Ectodermal cell (in vitro differentiated cells): ENCODE measurements at regions not wholly inside any gene's neighbourhood (a gene's known extent, or its start where the extent isn't known, plus 50 kb on each side); places are given as distances from the start of the nearest gene placed in this dataset.
A peak's percentile ranks its signal among the peaks of the same experiment; 100 is the strongest.
"Not testable (repeated sequence)": the region's sequence is repeated elsewhere in the genome, so short reads cannot be mapped to it uniquely, and the experiment has no call there.

Experiments
- H3K27ac ChIP-seq: 2 replicates; pipeline ENCODE4 v1.7.0; 2013; ENCODE audit warnings: mild to moderate bottlenecking, low read depth, low read length; ENCODE audit not compliant: insufficient read depth, poor library complexity, severe bottlenecking
- H3K27me3 ChIP-seq: 2 replicates; pipeline ENCODE4 v1.7.0; 2013; ENCODE audit warnings: mild to moderate bottlenecking, low read length; ENCODE audit not compliant: insufficient read depth, control insufficient read depth, poor library complexity, severe bottlenecking
- H3K36me3 ChIP-seq: one replicate; pipeline ENCODE4 v1.7.0; 2013; ENCODE audit warnings: low read length; ENCODE audit not compliant: control insufficient read depth, insufficient read depth
- H3K4me1 ChIP-seq: one replicate; pipeline ENCODE4 v1.7.0; 2013; ENCODE audit warnings: low read length; ENCODE audit not compliant: control insufficient read depth, insufficient read depth
- H3K4me3 ChIP-seq: 2 replicates; pipeline ENCODE4 v1.7.0; 2013; ENCODE audit warnings: low read depth, low read length, control low read depth; ENCODE audit not compliant: insufficient read depth
- H3K9me3 ChIP-seq: 2 replicates; pipeline ENCODE4 v1.7.0; 2013; ENCODE audit warnings: mild to moderate bottlenecking, low read length, moderate library complexity; ENCODE audit not compliant: control insufficient read depth
- WGBS, 2 experiments: methylation state at CpG; one replicate each; pipeline ENCODE4 v1.1.7; 2013; ENCODE audit warnings: missing lambda C conversion rate in 2 of 2; 5-methylcytosine and 5-hydroxymethylcytosine counted together

DNA sequence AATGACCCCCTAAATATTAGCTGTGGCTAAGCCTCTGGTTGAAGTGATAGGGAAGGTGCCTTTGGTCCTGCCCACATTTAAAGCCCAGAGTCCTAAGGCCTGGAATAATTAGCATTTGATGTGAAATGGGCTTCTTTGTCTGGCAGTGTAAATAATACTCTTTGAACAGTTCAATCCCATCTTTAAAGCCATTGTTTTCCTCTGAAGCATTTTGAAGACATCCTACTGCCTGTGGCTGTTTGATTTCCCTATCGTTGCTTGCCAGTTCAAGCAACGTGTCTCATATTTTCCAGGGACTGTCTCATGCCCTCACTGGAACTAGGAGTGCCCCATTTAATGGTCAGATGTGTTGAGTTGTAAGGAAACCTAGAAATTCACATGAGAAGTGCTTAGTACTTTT lies 89.3 kb upstream of the BTN3A2 start:
- Histone ChIP-seq H3K27ac (no peak overlapping the region), H3K36me3 (no peaks in the 10 kb centered on the region), H3K4me3 (no peak overlapping the region), H3K4me1 (peaks cover 5% of the 10 kb centered on the region), H3K9me3 (no peaks in the 10 kb centered on the region), H3K27me3 (no peaks in the 10 kb centered on the region)
- 69 to 74% methylated on average over 2 of the region's 2 CpGs for WGBS, 2 experiments

DNA sequence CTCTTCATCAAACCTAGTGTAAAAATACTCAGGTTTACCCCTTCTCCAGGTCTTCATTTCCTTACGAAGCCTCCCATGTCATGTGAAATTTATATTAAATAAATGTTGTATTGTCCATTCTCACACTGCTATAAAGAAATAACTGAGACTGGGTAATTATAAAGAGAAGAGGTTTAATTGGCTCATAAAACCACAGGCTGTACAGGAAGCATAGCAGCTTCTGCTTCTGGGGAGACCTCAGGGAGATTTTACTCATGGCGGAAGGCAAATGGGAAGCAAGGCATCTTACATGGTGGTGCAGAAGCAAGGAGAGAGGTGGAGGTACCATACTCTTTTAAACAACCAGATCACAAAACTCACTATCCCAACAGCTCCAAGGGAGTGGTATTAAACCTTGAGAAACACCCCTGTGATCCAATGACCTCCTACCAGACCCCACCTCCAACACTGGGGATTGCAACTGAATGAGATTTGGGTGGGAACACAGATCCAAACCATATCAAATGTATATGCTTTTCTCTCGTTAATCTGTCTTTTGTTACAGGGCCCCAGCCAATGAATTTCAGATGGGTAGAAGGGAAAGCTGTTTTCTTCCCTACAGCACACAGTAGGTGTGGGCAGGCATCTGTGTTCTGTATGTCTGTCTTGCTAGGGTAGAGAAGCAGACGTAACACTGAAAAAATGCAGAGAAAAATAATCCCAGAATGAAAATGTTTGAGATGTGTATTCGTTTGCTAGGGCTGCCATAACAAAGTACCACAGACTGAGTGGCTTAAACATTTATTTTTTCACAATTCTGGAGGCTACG lies 88.0 kb upstream of the BTN3A2 start:
- H3K4me3 ChIP-seq, result no peak overlapping the region
- H3K36me3 ChIP-seq, result no peaks in the 10 kb centered on the region
- 93 to 94% methylated on average over 5 of the region's 6 CpGs for WGBS, 2 experiments

DNA sequence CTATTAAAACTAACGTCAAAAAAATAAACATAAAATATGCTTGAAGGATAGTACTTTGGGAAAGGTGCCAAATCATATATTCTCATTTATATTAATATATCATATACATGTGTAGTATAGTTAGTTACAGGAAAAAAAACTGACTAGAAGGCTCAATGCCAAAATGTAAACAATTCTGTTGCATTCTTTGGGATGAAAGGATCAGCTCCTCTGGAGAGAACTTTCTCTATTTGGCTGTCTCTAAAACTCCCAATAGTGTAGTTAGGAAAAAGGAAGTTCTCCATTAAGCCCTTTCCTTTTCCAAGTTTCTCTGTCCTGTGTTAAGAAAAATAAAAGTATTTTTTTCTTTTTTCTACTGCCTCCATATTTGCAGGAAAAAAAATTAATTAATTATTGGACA lies 86.5 kb upstream of the BTN3A2 start:
- no peaks in the 10 kb centered on the region for H3K36me3 ChIP-seq
- WGBS, 2 experiments, result no CpG with 5 or more reads among the region's 1 CpG
- no peak overlapping the region for H3K27ac ChIP-seq
- no peaks in the 10 kb centered on the region for H3K9me3 ChIP-seq
- no peak overlapping the region for H3K4me3 ChIP-seq
- no peaks in the 10 kb centered on the region for H3K27me3 ChIP-seq
- peaks cover 5% of the 10 kb centered on the region for H3K4me1 ChIP-seq

More for the DNA sequence above, 88.0 kb upstream of the BTN3A2 start:
- Histone ChIP-seq H3K9me3 (no peaks in the 10 kb centered on the region), H3K27me3 (no peaks in the 10 kb centered on the region), H3K4me1 (peaks cover 5% of the 10 kb centered on the region), H3K27ac (no peak overlapping the region)

DNA sequence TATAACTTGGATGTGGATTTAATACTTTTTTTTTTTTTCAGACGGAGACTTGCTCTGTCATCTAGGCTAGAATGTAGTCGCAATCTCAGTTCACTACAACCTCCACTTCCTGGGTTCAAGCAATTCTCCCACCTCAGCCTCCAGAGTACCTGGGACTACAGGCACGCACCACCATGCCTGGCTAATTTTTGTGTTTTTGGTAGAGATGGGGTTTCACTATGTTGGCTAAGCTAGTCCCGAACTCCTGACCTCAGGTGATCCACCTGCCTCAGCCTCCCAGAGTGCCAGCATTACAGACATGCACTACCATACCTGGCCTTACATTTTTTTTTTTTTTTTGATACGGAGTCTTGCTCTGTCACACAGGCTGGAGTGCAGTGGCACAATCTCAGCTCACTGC lies 85.6 kb upstream of the BTN3A2 start:
- H3K9me3 ChIP-seq, H3K36me3 ChIP-seq, H3K27ac ChIP-seq, H3K27me3 ChIP-seq, H3K4me1 ChIP-seq, H3K4me3 ChIP-seq: not testable (repeated sequence)
- WGBS, 2 experiments, result 79 to 90% methylated on average over 4 to 5 of the region's 5 CpGs

DNA sequence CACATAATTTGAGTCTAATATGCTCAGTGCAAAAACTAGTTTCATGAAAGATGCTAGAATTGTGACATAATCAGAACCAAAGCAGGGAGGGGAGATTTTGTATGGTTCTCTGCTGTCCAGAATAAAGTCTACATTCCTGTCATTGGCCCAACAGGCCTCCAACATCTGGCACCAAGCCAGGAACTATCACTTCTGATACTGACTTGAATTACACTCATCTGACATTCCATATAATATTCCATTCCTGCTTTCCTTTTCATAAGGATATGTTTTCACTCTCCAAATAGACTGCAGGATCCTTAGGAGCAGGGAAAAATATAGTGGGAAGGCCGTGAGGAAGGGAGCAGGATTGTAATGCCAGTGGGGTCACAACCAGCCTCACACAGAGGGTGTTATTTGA lies 84.6 kb upstream of the BTN3A2 start:
- H3K9me3 ChIP-seq, result no peaks in the 10 kb centered on the region
- no peaks in the 10 kb centered on the region for H3K27me3 ChIP-seq
- no peaks in the 10 kb centered on the region for H3K4me1 ChIP-seq
- 88 to 91% methylated on average over 1 of the region's 1 CpG for WGBS, 2 experiments
- H3K36me3 ChIP-seq, result no peaks in the 10 kb centered on the region
- H3K27ac ChIP-seq, result no peak overlapping the region
- no peak overlapping the region for H3K4me3 ChIP-seq

DNA sequence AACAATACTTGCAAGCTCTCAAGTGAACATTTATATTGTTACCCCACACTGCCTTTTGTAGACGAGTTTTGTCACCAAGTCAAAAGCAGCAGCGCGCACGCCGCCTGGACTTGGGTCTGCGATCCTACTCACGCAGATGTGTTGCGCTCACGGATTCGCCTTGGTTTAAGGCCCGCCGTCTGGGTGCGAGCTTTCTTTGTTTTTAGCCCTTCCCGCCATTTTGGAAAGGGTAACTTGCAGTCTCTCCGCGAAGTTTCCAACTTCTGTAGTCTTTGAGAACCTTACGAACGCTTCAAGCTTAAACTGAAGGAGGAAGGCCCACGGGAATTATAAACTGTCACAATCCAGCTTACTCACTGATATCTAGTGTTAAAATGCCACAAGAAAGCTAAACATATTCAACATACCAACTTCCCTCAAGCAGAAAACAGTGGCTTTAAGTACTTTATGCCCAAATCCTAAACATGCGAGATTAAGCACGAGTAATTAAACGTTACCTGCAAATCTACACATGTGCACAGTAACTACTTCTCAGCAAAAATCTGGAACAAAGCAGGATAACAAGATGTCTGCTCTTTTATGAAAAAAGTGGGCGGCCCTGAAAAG lies 80.4 kb upstream of the BTN3A2 start:
- H3K4me3 ChIP-seq, result peak overlapping the region; percentile 86
- peak overlapping the region; percentile 96 for H3K27ac ChIP-seq
- 0 to 1% methylated on average over 23 of the region's 23 CpGs for WGBS, 2 experiments
- H3K4me1 ChIP-seq, result no peaks in the 10 kb centered on the region
- H3K9me3 ChIP-seq, result no peaks in the 10 kb centered on the region
- H3K27me3 ChIP-seq, result no peaks in the 10 kb centered on the region
- no peaks in the 10 kb centered on the region for H3K36me3 ChIP-seq

DNA sequence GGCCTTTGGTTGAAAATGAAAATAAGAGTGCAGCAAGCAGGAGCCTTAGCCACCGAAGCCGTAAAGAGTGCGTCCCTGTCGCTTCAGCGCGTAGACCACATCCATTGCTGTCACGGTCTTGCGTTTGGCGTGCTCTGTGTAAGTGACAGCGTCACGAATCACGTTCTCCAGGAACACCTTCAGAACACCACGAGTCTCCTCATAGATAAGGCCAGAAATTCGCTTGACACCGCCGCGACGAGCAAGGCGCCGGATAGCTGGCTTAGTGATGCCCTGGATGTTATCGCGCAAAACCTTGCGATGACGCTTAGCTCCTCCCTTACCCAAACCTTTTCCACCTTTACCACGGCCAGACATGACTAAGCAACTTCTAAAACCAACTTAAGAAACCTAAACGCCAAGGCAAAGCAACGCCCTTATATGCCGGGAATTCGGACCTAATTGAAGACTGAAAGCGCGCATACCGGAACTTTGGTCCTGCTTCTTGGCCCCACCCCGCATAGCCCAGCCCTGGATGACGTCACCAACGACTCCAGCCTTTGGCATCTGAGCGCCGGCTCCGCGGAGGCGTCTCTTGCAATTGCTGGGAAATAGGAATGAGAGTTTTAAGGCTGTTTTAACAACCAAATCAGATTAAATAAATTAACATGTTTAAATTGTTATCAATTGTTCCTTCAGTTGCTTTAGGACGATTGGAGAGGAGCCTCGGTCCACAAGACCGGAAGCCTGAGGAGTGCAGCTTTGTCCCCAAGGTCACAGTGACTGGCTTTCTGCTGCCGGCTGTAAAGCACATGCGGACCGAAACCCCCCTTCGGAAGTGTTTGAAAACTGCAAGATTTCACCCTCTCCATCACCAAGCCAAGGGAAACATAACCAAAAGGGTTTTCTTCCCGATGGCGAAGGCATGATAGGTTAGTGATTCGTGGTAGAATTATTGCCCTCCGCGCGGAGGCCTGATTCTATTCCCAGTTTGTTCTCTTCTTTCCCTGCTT lies 79.6 kb upstream of the BTN3A2 start:
- Histone ChIP-seq H3K36me3 (no peaks in the 10 kb centered on the region), H3K4me3 (peak overlapping the region; percentile 86), H3K9me3 (no peaks in the 10 kb centered on the region), H3K27me3 (no peaks in the 10 kb centered on the region), H3K4me1 (no peaks in the 10 kb centered on the region), H3K27ac (peak overlapping the region; percentile 96)
- WGBS, 2 experiments, result 0 to 1% methylated on average over 45 to 53 of the region's 53 CpGs

DNA sequence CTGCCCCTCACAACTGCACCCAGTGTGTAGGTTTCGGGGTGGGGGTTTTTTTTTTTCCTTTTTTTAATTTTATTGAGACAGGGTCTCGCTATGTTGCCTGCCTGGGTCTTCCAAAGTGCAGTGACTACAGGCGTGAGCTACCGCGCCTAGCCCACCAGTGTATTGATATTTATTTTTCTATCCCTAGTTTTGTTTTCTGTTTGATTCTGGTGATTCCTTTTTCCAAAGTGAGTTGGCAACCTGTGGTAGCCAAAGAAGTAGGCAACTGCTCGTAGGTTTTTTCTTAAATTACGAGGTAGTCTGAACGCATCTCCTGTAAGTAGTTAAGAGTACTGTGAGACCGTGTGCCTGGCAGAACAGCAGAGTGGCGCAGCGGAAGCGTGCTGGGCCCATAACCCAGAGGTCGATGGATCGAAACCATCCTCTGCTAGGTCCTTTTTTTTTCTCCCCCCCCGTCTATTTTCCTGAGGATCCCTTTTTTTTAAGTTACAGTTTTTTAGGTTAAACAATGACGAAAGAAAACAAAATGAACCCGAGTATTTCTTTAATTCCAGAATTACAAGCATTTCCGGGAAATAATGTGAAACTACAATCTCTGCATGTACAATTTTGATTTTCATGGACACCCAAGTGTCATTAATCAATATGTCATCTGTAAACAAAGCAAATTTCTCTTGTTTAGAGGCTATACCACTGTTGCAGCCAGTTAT lies 78.7 kb upstream of the BTN3A2 start:
- WGBS, 2 experiments, result 3 to 4% methylated on average over 17 to 18 of the region's 18 CpGs
- no peaks in the 10 kb centered on the region for H3K27me3 ChIP-seq
- no peaks in the 10 kb centered on the region for H3K36me3 ChIP-seq
- H3K9me3 ChIP-seq, result no peaks in the 10 kb centered on the region
- peak overlapping the region; percentile 96 for H3K27ac ChIP-seq
- H3K4me3 ChIP-seq, result peak overlapping the region; percentile 86
- H3K4me1 ChIP-seq, result no peaks in the 10 kb centered on the region

DNA sequence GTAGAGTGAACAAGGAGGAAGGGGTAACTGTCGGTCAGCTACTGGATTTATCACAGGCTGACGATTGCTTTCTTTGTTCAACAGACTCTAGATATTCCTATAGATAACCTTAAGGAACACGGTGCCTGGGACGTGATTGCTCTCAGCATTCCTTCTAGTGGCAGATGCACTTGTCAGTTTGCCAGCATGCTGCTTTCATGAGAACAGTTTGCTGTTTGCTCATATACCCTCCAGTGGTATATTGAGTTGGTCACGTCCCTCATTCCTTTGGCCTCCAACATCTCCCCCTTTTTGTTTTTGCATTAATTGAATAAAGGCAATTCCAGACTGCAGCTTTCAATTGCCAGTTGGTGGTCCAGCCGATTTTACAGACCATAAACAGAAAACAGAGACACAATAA lies 76.8 kb upstream of the BTN3A2 start:
- Histone ChIP-seq H3K4me1 (no peaks in the 10 kb centered on the region), H3K27ac (no peak overlapping the region), H3K4me3 (no peak overlapping the region), H3K27me3 (no peaks in the 10 kb centered on the region), H3K36me3 (no peaks in the 10 kb centered on the region), H3K9me3 (no peaks in the 10 kb centered on the region)
- 93 to 95% methylated on average over 5 to 6 of the region's 6 CpGs for WGBS, 2 experiments
